Stomach (tissue), 4 donors: ENCODE measurements at regions not wholly inside any gene's neighbourhood (a gene's known extent, or its start where the extent isn't known, plus 50 kb on each side); places are given as distances from the start of the nearest gene placed in this dataset.

ENCODE experiments used
- CTCF ChIP-seq, 7 experiments: fragments of 450-650 bp in 4 of 7; fragments of 200-600 bp in 3 of 7; sonication (generic) in 3 of 7; IDR thresholded peaks; one replicate each; pipeline ENCODE4 v1.5.1; 2016 to 2019; ENCODE audit warnings: antibody characterized with exemption in 7 of 7, control low read depth in 2 of 7, mild to moderate bottlenecking in 1 of 7
- POLR2AphosphoS5 ChIP-seq, 3 donors: sonication (generic); formaldehyde crosslinking; IDR thresholded peaks; one replicate each; pipeline ENCODE4 v1.6.1; 2016; ENCODE audit warnings: antibody characterized with exemption in 3 of 3

- TF ChIP-seq POLR2AphosphoS5 (IDR thresholded peaks at IDR 0.05) (no peak), CTCF (IDR thresholded peaks at IDR 0.05) (no peak)
These were observed 68.9 kb upstream of the CARD11 start for GRCh38 chr7:3112479-3113134.
